DND-41 (cell line): ENCODE measurements at regions not wholly inside any gene's neighbourhood (a gene's known extent, or its start where the extent isn't known, plus 50 kb on each side); places are given as distances from the start of the nearest gene placed in this dataset.
"Not testable (repeated sequence)": the region's sequence is repeated elsewhere in the genome, so short reads cannot be mapped to it uniquely, and the experiment has no call there.

Experiments
- ATAC-seq: fragments of 200-7000 bp; cut with Tn5 transposase; 3 replicates; pipeline ENCODE4 v1.9.1; 2021; ENCODE audit warnings: low read depth; ENCODE audit not compliant: insufficient read depth
- DNase-seq: peaks from one replicate; pipeline ENCODE4 v3.0.0-alpha.2; 2020
- H2AFZ ChIP-seq: 2 replicates; pipeline ENCODE4 v1.6.0; 2012; ENCODE audit warnings: low read depth, low read length
- H3K27ac ChIP-seq: 2 replicates; pipeline ENCODE4 v1.5.1; 2012; ENCODE audit warnings: low read length, inconsistent platforms
- H3K27me3 ChIP-seq: fragments of 200-600 bp; sonication (generic); 2 replicates; pipeline ENCODE4 v1.6.0; 2012; ENCODE audit warnings: low read length, mild to moderate bottlenecking, inconsistent platforms; ENCODE audit not compliant: insufficient read depth, poor library complexity
- H3K36me3 ChIP-seq: 2 replicates; pipeline ENCODE4 v1.5.1; 2012; ENCODE audit warnings: low read length, inconsistent platforms; ENCODE audit not compliant: insufficient read depth
- H3K4me1 ChIP-seq: 2 replicates; pipeline ENCODE4 v1.5.1; 2012; ENCODE audit warnings: mild to moderate bottlenecking, low read length; ENCODE audit not compliant: insufficient read depth
- H3K4me2 ChIP-seq: 2 replicates; pipeline ENCODE4 v1.6.0; 2012; ENCODE audit warnings: mild to moderate bottlenecking, moderate library complexity, low read length, inconsistent platforms; ENCODE audit not compliant: insufficient read depth
- H3K4me3 ChIP-seq, 2 experiments: fragments of 200-600 bp in 1 of 2; shearing (Covaris generic) in 1 of 2; 2 replicates each; pipeline ENCODE4 v1.5.1; 2012 to 2016; ENCODE audit warnings: inconsistent platforms in 2 of 2, low read length in 2 of 2, mild to moderate bottlenecking in 2 of 2, low read depth in 1 of 2, moderate library complexity in 1 of 2
- H3K79me2 ChIP-seq: 2 replicates; pipeline ENCODE4 v1.6.0; 2012; ENCODE audit warnings: low read length, inconsistent platforms; ENCODE audit not compliant: insufficient read depth
- H3K9ac ChIP-seq: 2 replicates; pipeline ENCODE4 v1.6.0; 2012; ENCODE audit warnings: low read depth, mild to moderate bottlenecking, inconsistent platforms, low read length, moderate library complexity
- H3K9me3 ChIP-seq: 2 replicates; pipeline ENCODE4 v1.5.1; 2012; ENCODE audit warnings: low read length, moderate library complexity, mild to moderate bottlenecking, inconsistent platforms; ENCODE audit not compliant: insufficient read depth, severe bottlenecking
- H4K20me1 ChIP-seq: 2 replicates; pipeline ENCODE4 v1.6.0; 2012; ENCODE audit warnings: low read length; ENCODE audit not compliant: insufficient read depth
- CTCF ChIP-seq: IDR thresholded peaks from 2 replicates; pipeline ENCODE4 v1.5.1; 2012; ENCODE audit warnings: borderline replicate concordance, low read length, moderate library complexity, mild to moderate bottlenecking; ENCODE audit not compliant: poor library complexity, severe bottlenecking; ENCODE audit errors: extremely low read depth
- EZH2 ChIP-seq: IDR thresholded peaks from 3 replicates; pipeline ENCODE4 v1.6.1; 2012; ENCODE audit warnings: borderline replicate concordance, low read depth, mild to moderate bottlenecking, moderate library complexity, low read length, inconsistent platforms; ENCODE audit not compliant: severe bottlenecking

- Histone ChIP-seq H2AFZ (no peak overlapping the region), H3K79me2 (no peaks in the 10 kb centered on the region), H4K20me1 (no peaks in the 10 kb centered on the region), H3K9ac (no peak overlapping the region), H3K4me2 (no peak overlapping the region), H3K4me3 (no peak overlapping the region), H3K27ac (no peak overlapping the region), H3K9me3 (no peaks in the 10 kb centered on the region), H3K36me3 (no peaks in the 10 kb centered on the region), H3K4me1 (no peaks in the 10 kb centered on the region), H3K27me3 (no peaks in the 10 kb centered on the region)
- TF ChIP-seq EZH2 (no peak), CTCF (no peak)
- ATAC-seq (no peak), DNase-seq (no peak)
Observed at GRCh38 chrX:110915111-110915510, 119.5 kb upstream of the CHRDL1 start.

- no peaks in the 10 kb centered on the region for H4K20me1 ChIP-seq
- DNase-seq: no peak
- no peaks in the 10 kb centered on the region for H3K36me3 ChIP-seq
- H3K27ac ChIP-seq: no peak overlapping the region
- ATAC-seq: no peak
- H3K4me2 ChIP-seq: no peak overlapping the region
- no peak overlapping the region for H2AFZ ChIP-seq
- H3K4me1 ChIP-seq: no peaks in the 10 kb centered on the region
- no peak overlapping the region for H3K9ac ChIP-seq
- no peak overlapping the region for H3K4me3 ChIP-seq
- no peaks in the 10 kb centered on the region for H3K27me3 ChIP-seq
- no peaks in the 10 kb centered on the region for H3K79me2 ChIP-seq
- no peak for TF ChIP-seq EZH2
- TF ChIP-seq CTCF: no peak
- H3K9me3 ChIP-seq: no peaks in the 10 kb centered on the region
Observed at GRCh38 chrX:110914281-110914680, 118.7 kb upstream of the CHRDL1 start.

- not testable (repeated sequence) for H3K4me1 ChIP-seq, H2AFZ ChIP-seq, DNase-seq, H3K4me3 ChIP-seq, H4K20me1 ChIP-seq, H3K27ac ChIP-seq, H3K36me3 ChIP-seq, ATAC-seq, H3K27me3 ChIP-seq, H3K4me2 ChIP-seq, H3K9ac ChIP-seq, H3K79me2 ChIP-seq, H3K9me3 ChIP-seq
Observed at GRCh38 chrX:110904747-110905146, 109.1 kb upstream of the CHRDL1 start.

GRCh38 chrX:110881971-110882370 lies 86.4 kb upstream of the CHRDL1 start:
- Histone ChIP-seq H3K4me2 (no peak overlapping the region), H3K4me1 (no peaks in the 10 kb centered on the region), H3K9me3 (no peaks in the 10 kb centered on the region), H4K20me1 (no peaks in the 10 kb centered on the region), H3K9ac (no peak overlapping the region), H3K79me2 (no peaks in the 10 kb centered on the region), H2AFZ (no peak overlapping the region), H3K4me3 (no peak overlapping the region), H3K27me3 (no peaks in the 10 kb centered on the region), H3K36me3 (no peaks in the 10 kb centered on the region), H3K27ac (no peak overlapping the region)
- TF ChIP-seq CTCF (no peak), EZH2 (no peak)
- ATAC-seq (no peak), DNase-seq (no peak)
